Trophoblast cell (in vitro differentiated cells and primary cell): ENCODE measurements at regions not wholly inside any gene's neighbourhood (a gene's known extent, or its start where the extent isn't known, plus 50 kb on each side); places are given as distances from the start of the nearest gene placed in this dataset.
A peak's percentile ranks its signal among the peaks of the same experiment; 100 is the strongest.

Source experiments
- DNase-seq, 2 donors: peaks; one replicate each; pipeline ENCODE4 v3.0.0-alpha.2; 2016
- H2AFZ ChIP-seq: 2 replicates; pipeline ENCODE4 v1.6.1; 2013; ENCODE audit warnings: low read length, moderate library complexity, mild to moderate bottlenecking; ENCODE audit not compliant: insufficient read depth, poor library complexity
- H2AK5ac ChIP-seq: 2 replicates; pipeline ENCODE4 v1.6.1; 2013; ENCODE audit warnings: mild to moderate bottlenecking, low read length
- H2BK120ac ChIP-seq: 2 replicates; pipeline ENCODE4 v1.6.1; 2013; ENCODE audit warnings: low read length, mild to moderate bottlenecking, moderate library complexity; ENCODE audit not compliant: insufficient read depth, poor library complexity
- H2BK12ac ChIP-seq: 2 replicates; pipeline ENCODE4 v1.6.1; 2013; ENCODE audit warnings: mild to moderate bottlenecking, low read length, moderate library complexity
- H2BK5ac ChIP-seq: 2 replicates; pipeline ENCODE4 v1.6.1; 2013; ENCODE audit warnings: low read length, low read depth, moderate library complexity, mild to moderate bottlenecking; ENCODE audit not compliant: poor library complexity
- H3K14ac ChIP-seq: 2 replicates; pipeline ENCODE4 v1.6.1; 2013; ENCODE audit warnings: mild to moderate bottlenecking, low read length
- H3K18ac ChIP-seq: 2 replicates; pipeline ENCODE4 v1.6.1; 2013; ENCODE audit warnings: mild to moderate bottlenecking, low read length
- H3K23ac ChIP-seq: 2 replicates; pipeline ENCODE4 v1.6.1; 2013; ENCODE audit warnings: low read length
- H3K27ac ChIP-seq: 2 replicates; pipeline ENCODE4 v1.5.1; 2013; ENCODE audit warnings: low read depth, mild to moderate bottlenecking, inconsistent platforms, low read length, moderate library complexity
- H3K27me3 ChIP-seq: 2 replicates; pipeline ENCODE4 v1.6.1; 2013; ENCODE audit warnings: inconsistent platforms, mild to moderate bottlenecking, low read length, moderate library complexity; ENCODE audit not compliant: insufficient read depth
- H3K36me3 ChIP-seq, 2 experiments: 1 replicate in 1 of 2; 2 replicates in 1 of 2; pipeline ENCODE4 v1.6.1; 2013; ENCODE audit warnings: low read length in 2 of 2, mild to moderate bottlenecking in 2 of 2, moderate library complexity in 1 of 2; ENCODE audit not compliant: insufficient read depth in 2 of 2, control insufficient read depth in 1 of 2
- H3K4ac ChIP-seq: 2 replicates; pipeline ENCODE4 v1.6.1; 2013; ENCODE audit warnings: low read depth, mild to moderate bottlenecking, low read length, moderate library complexity
- H3K4me1 ChIP-seq, 2 experiments: 1 replicate in 1 of 2; 2 replicates in 1 of 2; pipeline ENCODE4 v1.6.1; 2013; ENCODE audit warnings: low read length in 2 of 2, mild to moderate bottlenecking in 2 of 2, moderate library complexity in 1 of 2; ENCODE audit not compliant: insufficient read depth in 2 of 2, control insufficient read depth in 1 of 2
- H3K4me2 ChIP-seq: 2 replicates; pipeline ENCODE4 v1.6.1; 2013; ENCODE audit warnings: inconsistent platforms, mild to moderate bottlenecking, low read length, moderate library complexity
- H3K4me3 ChIP-seq: 2 replicates; pipeline ENCODE4 v1.5.1; 2013; ENCODE audit warnings: mild to moderate bottlenecking, low read depth, low read length, inconsistent platforms
- H3K79me1 ChIP-seq: one replicate; pipeline ENCODE4 v1.6.1; 2013; ENCODE audit warnings: low read length
- H3K79me2 ChIP-seq: 2 replicates; pipeline ENCODE4 v1.6.1; 2013; ENCODE audit warnings: low read length, mild to moderate bottlenecking; ENCODE audit not compliant: control insufficient read depth, insufficient read depth, poor library complexity
- H3K9ac ChIP-seq: 2 replicates; pipeline ENCODE4 v1.6.1; 2013; ENCODE audit warnings: mild to moderate bottlenecking, low read length
- H3K9me3 ChIP-seq: 2 replicates; pipeline ENCODE4 v1.6.1; 2013; ENCODE audit warnings: low read depth, mild to moderate bottlenecking, control low read depth, inconsistent platforms, low read length; ENCODE audit not compliant: insufficient read depth
- H4K12ac ChIP-seq: 2 replicates; pipeline ENCODE4 v1.6.1; 2013; ENCODE audit warnings: low read depth, mild to moderate bottlenecking, low read length, moderate library complexity
- H4K8ac ChIP-seq: 2 replicates; pipeline ENCODE4 v1.6.1; 2013; ENCODE audit warnings: low read depth, mild to moderate bottlenecking, low read length, moderate library complexity
- H4K91ac ChIP-seq: one replicate; pipeline ENCODE4 v1.6.1; 2013; ENCODE audit warnings: low read depth, mild to moderate bottlenecking, low read length, moderate library complexity
- WGBS: extraction: QIAGEN DNeasy Blood & Tissue Kit; methylation state at CpG from one replicate; pipeline ENCODE4 v1.1.7; 2013; ENCODE audit warnings: missing lambda C conversion rate; ENCODE audit not compliant: insufficient read length, insufficient coverage; ENCODE audit errors: extremely low coverage; 5-methylcytosine and 5-hydroxymethylcytosine counted together

DNA sequence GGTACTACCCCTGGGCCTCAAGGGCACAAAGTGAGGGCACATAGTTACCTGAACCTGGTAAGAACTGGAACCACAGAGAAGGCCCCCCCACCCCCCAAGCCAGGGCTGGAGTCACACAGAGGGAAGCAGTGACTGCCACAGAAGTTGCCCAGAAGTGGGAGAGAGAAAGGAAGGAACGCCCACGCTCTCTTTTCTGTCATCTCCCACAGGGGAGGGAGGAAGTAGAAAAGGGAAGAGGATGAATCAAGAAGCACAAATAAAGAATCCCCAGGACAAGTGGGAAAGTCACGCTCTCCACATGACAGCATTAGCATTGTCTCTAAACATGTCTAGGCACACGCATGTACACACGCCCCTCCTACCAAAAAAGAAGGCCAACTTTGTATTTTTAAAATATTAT is 114.7 kb upstream of the FRMD4B start:
- H3K4me2 ChIP-seq, result no peak overlapping the region
- no peak overlapping the region for H3K14ac ChIP-seq
- H3K4me3 ChIP-seq, result no peak overlapping the region
- no peak overlapping the region for H4K91ac ChIP-seq
- H4K8ac ChIP-seq, result no peak overlapping the region
- H3K18ac ChIP-seq, result no peak overlapping the region
- no peak overlapping the region for H2BK120ac ChIP-seq
- peak; percentile 14 to 34 for DNase-seq
- no peaks in the 10 kb centered on the region for H3K79me2 ChIP-seq
- no peak overlapping the region for H2BK5ac ChIP-seq
- WGBS, result no CpG with 5 or more reads among the region's 5 CpGs
- H3K27me3 ChIP-seq, result no peaks in the 10 kb centered on the region
- no peaks in the 10 kb centered on the region for H3K79me1 ChIP-seq
- no peaks in the 10 kb centered on the region for H3K9me3 ChIP-seq
- H2AK5ac ChIP-seq, result no peak overlapping the region
- no peaks in the 10 kb centered on the region for H3K4me1 ChIP-seq
- H2BK12ac ChIP-seq, result no peak overlapping the region
- H3K36me3 ChIP-seq, result no peaks in the 10 kb centered on the region
- H2AFZ ChIP-seq, result no peak overlapping the region
- no peak overlapping the region for H4K12ac ChIP-seq
- H3K27ac ChIP-seq, result no peak overlapping the region
- H3K4ac ChIP-seq, result no peak overlapping the region
- H3K23ac ChIP-seq, result no peak overlapping the region
- H3K9ac ChIP-seq, result no peak overlapping the region

DNA sequence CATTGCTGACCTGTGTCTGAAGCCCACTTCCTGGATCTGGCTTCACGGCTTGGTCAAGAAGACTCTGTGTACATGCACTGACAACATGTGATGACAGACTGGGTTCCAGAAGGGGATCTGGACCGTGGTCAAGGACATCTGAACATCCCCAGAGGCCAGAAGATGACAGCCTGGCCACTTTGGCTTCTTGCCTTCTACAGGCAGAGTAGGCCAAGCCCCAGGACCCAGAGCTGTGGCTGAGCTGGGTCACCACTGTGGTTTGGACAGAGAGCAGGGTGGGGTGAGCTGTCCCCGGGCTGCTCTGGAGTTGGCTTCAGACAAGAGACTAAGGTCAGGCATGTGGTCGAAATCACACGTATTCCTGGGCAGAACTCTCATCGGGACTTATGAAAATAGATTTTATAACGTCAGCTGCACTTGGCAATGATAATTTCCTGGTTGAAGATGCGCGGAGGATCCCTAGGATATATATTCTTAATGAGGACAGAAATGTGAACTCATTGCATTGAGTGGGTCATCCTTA is 114.1 kb upstream of the FRMD4B start:
- no peaks in the 10 kb centered on the region for H3K79me2 ChIP-seq
- H3K79me1 ChIP-seq, result no peaks in the 10 kb centered on the region
- H3K4ac ChIP-seq, result no peak overlapping the region
- no peaks in the 10 kb centered on the region for H3K36me3 ChIP-seq
- H3K27me3 ChIP-seq, result no peaks in the 10 kb centered on the region
- H4K12ac ChIP-seq, result no peak overlapping the region
- no peak overlapping the region for H2BK12ac ChIP-seq
- no CpG with 5 or more reads among the region's 9 CpGs for whole genome bisulfite sequencing
- no peak overlapping the region for H3K18ac ChIP-seq
- no peak overlapping the region for H3K27ac ChIP-seq
- DNase-seq, result peak in 1 of 2 donors; percentile 14
- H3K9me3 ChIP-seq, result no peaks in the 10 kb centered on the region
- no peak overlapping the region for H3K14ac ChIP-seq
- no peak overlapping the region for H3K9ac ChIP-seq
- H3K23ac ChIP-seq, result no peak overlapping the region
- no peak overlapping the region for H2BK120ac ChIP-seq
- H2AFZ ChIP-seq, result no peak overlapping the region
- no peak overlapping the region for H4K8ac ChIP-seq
- H4K91ac ChIP-seq, result no peak overlapping the region
- no peak overlapping the region for H2AK5ac ChIP-seq
- no peak overlapping the region for H2BK5ac ChIP-seq
- no peak overlapping the region for H3K4me2 ChIP-seq
- H3K4me3 ChIP-seq, result no peak overlapping the region
- no peaks in the 10 kb centered on the region for H3K4me1 ChIP-seq

DNA sequence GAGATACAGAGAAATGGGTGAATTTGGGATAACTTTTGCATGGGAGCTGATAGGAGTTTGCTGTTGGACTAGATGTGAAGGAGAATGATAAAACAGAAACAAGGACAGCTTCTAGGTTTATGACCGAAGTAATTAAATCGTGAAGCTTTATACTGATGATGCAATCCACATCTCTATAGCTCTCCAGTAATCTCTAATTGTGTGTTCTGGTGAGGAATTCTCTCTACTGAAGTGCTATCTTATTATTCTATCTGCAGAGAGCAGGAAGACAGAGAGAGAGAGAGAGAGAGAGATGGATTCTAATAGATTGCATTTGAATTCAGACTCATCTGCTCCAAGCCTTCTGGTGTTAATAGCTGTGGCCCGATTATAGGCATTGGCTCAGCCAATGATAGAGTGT is 113.5 kb upstream of the FRMD4B start:
- no peaks in the 10 kb centered on the region for H3K36me3 ChIP-seq
- H2BK12ac ChIP-seq, result no peak overlapping the region
- no peak overlapping the region for H3K18ac ChIP-seq
- H3K4me3 ChIP-seq, result no peak overlapping the region
- no peak overlapping the region for H3K4ac ChIP-seq
- H3K79me2 ChIP-seq, result no peaks in the 10 kb centered on the region
- H3K27ac ChIP-seq, result no peak overlapping the region
- DNase-seq, result no peak
- no peaks in the 10 kb centered on the region for H3K4me1 ChIP-seq
- H4K12ac ChIP-seq, result no peak overlapping the region
- H4K91ac ChIP-seq, result no peak overlapping the region
- H3K23ac ChIP-seq, result no peak overlapping the region
- H3K9me3 ChIP-seq, result no peaks in the 10 kb centered on the region
- no peak overlapping the region for H3K14ac ChIP-seq
- no peak overlapping the region for H4K8ac ChIP-seq
- no CpG with 5 or more reads among the region's 3 CpGs for WGBS
- no peak overlapping the region for H2BK5ac ChIP-seq
- H3K9ac ChIP-seq, result no peak overlapping the region
- no peak overlapping the region for H3K4me2 ChIP-seq
- H3K27me3 ChIP-seq, result no peaks in the 10 kb centered on the region
- H3K79me1 ChIP-seq, result no peaks in the 10 kb centered on the region
- H2AK5ac ChIP-seq, result no peak overlapping the region
- H2AFZ ChIP-seq, result no peak overlapping the region
- no peak overlapping the region for H2BK120ac ChIP-seq

DNA sequence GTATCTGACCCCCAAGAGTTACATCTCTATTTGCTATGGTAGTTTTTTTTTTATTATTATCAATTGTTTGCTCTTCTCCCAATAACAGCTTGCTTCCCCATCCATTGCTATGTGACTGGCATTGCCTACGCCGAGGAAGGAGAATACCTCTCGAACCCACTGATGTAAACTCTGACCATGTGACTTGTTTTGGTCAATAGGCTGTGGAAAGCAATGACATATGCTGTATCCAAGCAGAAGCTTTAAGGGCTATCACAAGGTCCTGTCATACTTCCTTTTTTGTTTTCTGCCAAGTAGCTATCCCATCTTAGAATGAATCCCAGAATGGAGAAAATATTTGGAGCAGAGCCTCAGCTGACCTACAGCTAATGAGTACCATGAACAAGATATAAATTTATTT is 111.0 kb upstream of the FRMD4B start:
- H3K4me3 ChIP-seq, result no peak overlapping the region
- no peaks in the 10 kb centered on the region for H3K9me3 ChIP-seq
- H3K4ac ChIP-seq, result no peak overlapping the region
- no peak overlapping the region for H4K12ac ChIP-seq
- DNase-seq, result no peak
- no peak overlapping the region for H2AFZ ChIP-seq
- no peak overlapping the region for H3K9ac ChIP-seq
- H3K27ac ChIP-seq, result no peak overlapping the region
- H2BK5ac ChIP-seq, result no peak overlapping the region
- no CpG with 5 or more reads among the region's 3 CpGs for WGBS
- no peak overlapping the region for H3K14ac ChIP-seq
- H4K91ac ChIP-seq, result no peak overlapping the region
- H3K23ac ChIP-seq, result no peak overlapping the region
- no peaks in the 10 kb centered on the region for H3K27me3 ChIP-seq
- no peak overlapping the region for H2AK5ac ChIP-seq
- no peak overlapping the region for H3K4me2 ChIP-seq
- H3K18ac ChIP-seq, result no peak overlapping the region
- H2BK120ac ChIP-seq, result no peak overlapping the region
- no peak overlapping the region for H2BK12ac ChIP-seq
- no peaks in the 10 kb centered on the region for H3K79me2 ChIP-seq
- H4K8ac ChIP-seq, result no peak overlapping the region
- H3K4me1 ChIP-seq, result no peaks in the 10 kb centered on the region
- H3K36me3 ChIP-seq, result no peaks in the 10 kb centered on the region
- no peaks in the 10 kb centered on the region for H3K79me1 ChIP-seq
